Omental fat pad (tissue), 3 donors: ENCODE measurements at regions not wholly inside any gene's neighbourhood (a gene's known extent, or its start where the extent isn't known, plus 50 kb on each side); places are given as distances from the start of the nearest gene placed in this dataset.

Experiments
- ATAC-seq: fragments of 150-250 bp; one replicate; pipeline ENCODE4 v1.9.1; 2016; ENCODE audit warnings: mild to moderate bottlenecking, moderate library complexity; ENCODE audit not compliant: low FRiP score
- DNase-seq: peaks from one replicate; pipeline ENCODE4 v3.0.0-alpha.2; 2019; ENCODE audit warnings: low spot score
- CTCF ChIP-seq, 3 donors: fragments of 450-650 bp; IDR thresholded peaks; one replicate each; pipeline ENCODE4 v1.5.1; 2016 to 2017; ENCODE audit warnings: antibody characterized with exemption in 3 of 3, mild to moderate bottlenecking in 3 of 3, moderate library complexity in 2 of 3

- ATAC-seq = no peak
- DNase-seq = no peak
- TF ChIP-seq CTCF (IDR thresholded peaks at IDR 0.05) = no peak
Observed at GRCh38 chr10:62643606-62644587, 160.6 kb upstream of the ADO start.

GRCh38 chr10:62647375-62648092 is 157.0 kb upstream of the ADO start:
- TF ChIP-seq CTCF (IDR thresholded peaks at IDR 0.05) = no peak
- ATAC-seq (no peak), DNase-seq (no peak)

GRCh38 chr10:62648921-62649320 is 155.6 kb upstream of the ADO start:
- TF ChIP-seq CTCF (IDR thresholded peaks at IDR 0.05) = no peak
- no peak for ATAC-seq
- DNase-seq = no peak

GRCh38 chr10:62650411-62650810 is 154.1 kb upstream of the ADO start:
- ATAC-seq = no peak
- no peak for DNase-seq
- TF ChIP-seq CTCF (IDR thresholded peaks at IDR 0.05) = no peak

- no peak for DNase-seq
- no peak for ATAC-seq
- TF ChIP-seq CTCF (IDR thresholded peaks at IDR 0.05) = no peak
Observed at GRCh38 chr10:62651341-62651740, 153.2 kb upstream of the ADO start.

- ATAC-seq (no peak), DNase-seq (no peak)
- TF ChIP-seq CTCF (IDR thresholded peaks at IDR 0.05) = no peak
Observed at GRCh38 chr10:62652114-62652513, 152.4 kb upstream of the ADO start.
